Body of pancreas (tissue), 4 donors: ENCODE measurements at regions not wholly inside any gene's neighbourhood (a gene's known extent, or its start where the extent isn't known, plus 50 kb on each side); places are given as distances from the start of the nearest gene placed in this dataset.

Source experiments
- ATAC-seq: fragments of 150-250 bp; one replicate; pipeline ENCODE4 v1.9.1; 2016
- DNase-seq, 4 donors: peaks; one replicate each; pipeline ENCODE4 v3.0.0-alpha.2; 2019
- H3K27ac ChIP-seq, 4 donors: fragments of 200-600 bp; sonication (generic); 1 replicate in 3 of 4; 2 replicates in 1 of 4; pipeline versions ENCODE4 v1.5.1 to v1.6.1; 2016 to 2019; ENCODE audit warnings: mild to moderate bottlenecking in 1 of 4, mixed read lengths in 1 of 4, moderate library complexity in 1 of 4
- H3K27me3 ChIP-seq, 2 donors: fragments of 200-600 bp; sonication (generic); one replicate each; pipeline ENCODE4 v1.6.0; 2016; ENCODE audit warnings: mild to moderate bottlenecking in 1 of 2
- H3K36me3 ChIP-seq, 2 donors: fragments of 200-600 bp; sonication (generic); replicated peaks in 1 of 2; 2 replicates each; pipeline ENCODE4 v1.5.1; 2016; ENCODE audit warnings: low read depth in 2 of 2; ENCODE audit not compliant: insufficient read depth in 1 of 2
- H3K4me1 ChIP-seq: fragments of 200-600 bp; sonication (generic); one replicate; pipeline ENCODE4 v1.6.0; 2016
- H3K4me3 ChIP-seq, 2 donors: fragments of 200-600 bp; sonication (generic); 1 replicate in 1 of 2; 2 replicates in 1 of 2; pipeline ENCODE4 v1.5.1; 2016 to 2019
- H3K9me3 ChIP-seq, 3 donors: fragments of 200-600 bp; sonication (generic); 1 replicate in 2 of 3; 2 replicates in 1 of 3; pipeline ENCODE4 v1.5.1; 2016
- CTCF ChIP-seq, 7 experiments: fragments of 450-650 bp in 4 of 7; fragments of 200-600 bp in 3 of 7; sonication (generic) in 3 of 7; IDR thresholded peaks; one replicate each; pipeline ENCODE4 v1.5.1; 2016 to 2019; ENCODE audit warnings: antibody characterized with exemption in 7 of 7
- POLR2A ChIP-seq, 3 donors: fragments of 450-650 bp; IDR thresholded peaks; one replicate each; pipeline ENCODE4 v1.6.1; 2016; ENCODE audit warnings: antibody characterized with exemption in 3 of 3, mild to moderate bottlenecking in 2 of 3
- WGBS, 2 donors: methylation state at CpG; one replicate each; pipeline ENCODE4 v1.1.5; 2017; 5-methylcytosine and 5-hydroxymethylcytosine counted together
- intact Hi-C: fragments of 100-400 bp; cut with DNase I; formaldehyde crosslinking; loops from one replicate; pipeline ENCODE4 v1.15.1; 2023

GRCh38 chr12:98127336-98127679, 388.1 kb upstream of the TMPO start:
- intact Hi-C loops, result no loop called here
- H3K4me3 ChIP-seq, result no peak overlapping the region
- ATAC-seq, result no peak
- WGBS, 2 donors, result 47 to 53% methylated on average over 3 of the region's 3 CpGs
- no peaks in the 10 kb centered on the region for H3K4me1 ChIP-seq
- H3K27ac ChIP-seq, result no peak overlapping the region
- H3K36me3 ChIP-seq, result no peaks in the 10 kb centered on the region
- no peaks in the 10 kb centered on the region for H3K27me3 ChIP-seq
- TF ChIP-seq CTCF (IDR thresholded peaks at IDR 0.05) (no peak), POLR2A (IDR thresholded peaks at IDR 0.05) (no peak)
- DNase-seq, result no peak
- no peaks in the 10 kb centered on the region for H3K9me3 ChIP-seq

- Histone ChIP-seq H3K4me3 (no peak overlapping the region), H3K27ac (no peak overlapping the region), H3K4me1 (no peaks in the 10 kb centered on the region), H3K36me3 (no peaks in the 10 kb centered on the region), H3K9me3 (no peaks in the 10 kb centered on the region), H3K27me3 (no peaks in the 10 kb centered on the region)
- intact Hi-C loops, result no loop called here
- DNase-seq (no peak), ATAC-seq (no peak)
- TF ChIP-seq CTCF (IDR thresholded peaks at IDR 0.05), result no peak
- TF ChIP-seq POLR2A (IDR thresholded peaks at IDR 0.05), result no peak
Measured at GRCh38 chr12:98127854-98128253, 387.5 kb upstream of the TMPO start.

GRCh38 chr12:98136544-98136943, 378.8 kb upstream of the TMPO start:
- 36 to 47% methylated on average over 2 of the region's 2 CpGs for WGBS, 2 donors
- Histone ChIP-seq H3K4me3 (no peak overlapping the region), H3K36me3 (no peaks in the 10 kb centered on the region), H3K4me1 (no peaks in the 10 kb centered on the region), H3K27me3 (no peaks in the 10 kb centered on the region), H3K27ac (no peak overlapping the region), H3K9me3 (no peaks in the 10 kb centered on the region)
- ATAC-seq (no peak), DNase-seq (no peak)
- intact Hi-C loops, result no loop called here
- TF ChIP-seq POLR2A (IDR thresholded peaks at IDR 0.05) (no peak), CTCF (IDR thresholded peaks at IDR 0.05) (no peak)

GRCh38 chr12:98137278-98137677, 378.1 kb upstream of the TMPO start:
- Histone ChIP-seq H3K27me3 (no peaks in the 10 kb centered on the region), H3K27ac (no peak overlapping the region), H3K36me3 (no peaks in the 10 kb centered on the region), H3K4me3 (no peak overlapping the region), H3K9me3 (no peaks in the 10 kb centered on the region), H3K4me1 (no peaks in the 10 kb centered on the region)
- DNase-seq (no peak), ATAC-seq (no peak)
- TF ChIP-seq CTCF (IDR thresholded peaks at IDR 0.05) (no peak), POLR2A (IDR thresholded peaks at IDR 0.05) (no peak)
- intact Hi-C loops, result no loop called here
- 38 to 68% methylated on average over 1 of the region's 1 CpG for WGBS, 2 donors

- Histone ChIP-seq H3K9me3 (no peaks in the 10 kb centered on the region), H3K27ac (no peak overlapping the region), H3K4me1 (no peaks in the 10 kb centered on the region), H3K27me3 (no peaks in the 10 kb centered on the region), H3K36me3 (no peaks in the 10 kb centered on the region), H3K4me3 (no peak overlapping the region)
- DNase-seq (no peak), ATAC-seq (no peak)
- intact Hi-C loops, result no loop called here
- no peak for TF ChIP-seq POLR2A (IDR thresholded peaks at IDR 0.05)
- no peak for TF ChIP-seq CTCF (IDR thresholded peaks at IDR 0.05)
Measured at GRCh38 chr12:98144953-98145352, 370.4 kb upstream of the TMPO start.
